ENCODE measurements at regions not wholly inside any gene's neighbourhood (a gene's known extent, or its start where the extent isn't known, plus 50 kb on each side); places are given as distances from the start of the nearest gene placed in this dataset.

GRCh38 chr1:4003846-4004505 is 103.9 kb upstream of the C1orf174 start:
- Histone ChIP-seq H3K27me3 (ENCODE audit: low read length) (no peaks in the 10 kb centered on the region), H3K9ac (ENCODE audit: low read length) (no peak overlapping the region), H2AFZ (ENCODE audit: low read depth, low read length, severe bottlenecking) (no peak overlapping the region), H3K9me2 (replicated peaks; ENCODE audit: insufficient read depth, low read length) (no peaks in the 10 kb centered on the region), H3K9me3 (ENCODE audit: insufficient read depth, low read length) (peaks cover 9% of the 10 kb centered on the region; the same call in 1 of the 2 replicates), H3F3A (ENCODE audit: insufficient read depth) (peaks cover 25% of the 10 kb centered on the region), H3K79me2 (ENCODE audit: insufficient read depth, low read length) (no peaks in the 10 kb centered on the region), H3K27ac (ENCODE audit: low read depth, low read length) (no peak overlapping the region), H3K4me2 (ENCODE audit: low read depth, low read length, poor library complexity, severe bottlenecking) (no peak overlapping the region), H3K36me3 (ENCODE audit: low read length) (no peaks in the 10 kb centered on the region), H3K4me3 (ENCODE audit: insufficient read depth, low read length, poor library complexity, severe bottlenecking) (no peak overlapping the region), H4K20me1 (ENCODE audit: low read depth, low read length) (no peaks in the 10 kb centered on the region)
- TF ChIP-seq CTCF (IDR thresholded peaks at IDR 0.05; ENCODE audit: insufficient read depth, low read length, poor library complexity, severe bottlenecking) (no peak), EZH2phosphoT487 (conservative IDR thresholded peaks at IDR 0.05; ENCODE audit: low read length) (no peak)

- H3K27me3 ChIP-seq (ENCODE audit: low read length), result no peaks in the 10 kb centered on the region
- H3K27ac ChIP-seq (ENCODE audit: low read depth, low read length), result no peak overlapping the region
- H3F3A ChIP-seq (ENCODE audit: insufficient read depth), result peaks cover 26% of the 10 kb centered on the region
- no peak overlapping the region for H3K9ac ChIP-seq (ENCODE audit: low read length)
- no peaks in the 10 kb centered on the region for H3K9me2 ChIP-seq (replicated peaks; ENCODE audit: insufficient read depth, low read length)
- H2AFZ ChIP-seq (ENCODE audit: low read depth, low read length, severe bottlenecking), result no peak overlapping the region
- no peak for TF ChIP-seq EZH2phosphoT487 (conservative IDR thresholded peaks at IDR 0.05; ENCODE audit: low read length)
- TF ChIP-seq CTCF (IDR thresholded peaks at IDR 0.05; ENCODE audit: insufficient read depth, low read length, poor library complexity, severe bottlenecking), result no peak
- H3K79me2 ChIP-seq (ENCODE audit: insufficient read depth, low read length), result no peaks in the 10 kb centered on the region
- no peak overlapping the region for H3K4me3 ChIP-seq (ENCODE audit: insufficient read depth, low read length, poor library complexity, severe bottlenecking)
- peaks cover 15% of the 10 kb centered on the region; the same call in 1 of the 2 replicates for H3K9me3 ChIP-seq (ENCODE audit: insufficient read depth, low read length)
- H3K36me3 ChIP-seq (ENCODE audit: low read length), result no peaks in the 10 kb centered on the region
- no peak overlapping the region for H3K4me2 ChIP-seq (ENCODE audit: low read depth, low read length, poor library complexity, severe bottlenecking)
- H4K20me1 ChIP-seq (ENCODE audit: low read depth, low read length), result no peaks in the 10 kb centered on the region
Measured at GRCh38 chr1:4004635-4005430, 104.8 kb upstream of the C1orf174 start.

- no peaks in the 10 kb centered on the region for H3K79me2 ChIP-seq (ENCODE audit: insufficient read depth, low read length)
- no peaks in the 10 kb centered on the region for H3K9me2 ChIP-seq (replicated peaks; ENCODE audit: insufficient read depth, low read length)
- H3K4me3 ChIP-seq (ENCODE audit: insufficient read depth, low read length, poor library complexity, severe bottlenecking), result no peak overlapping the region
- no peaks in the 10 kb centered on the region for H3K36me3 ChIP-seq (ENCODE audit: low read length)
- no peak overlapping the region for H3K4me2 ChIP-seq (ENCODE audit: low read depth, low read length, poor library complexity, severe bottlenecking)
- H3K27me3 ChIP-seq (ENCODE audit: low read length), result no peaks in the 10 kb centered on the region
- no peak overlapping the region for H2AFZ ChIP-seq (ENCODE audit: low read depth, low read length, severe bottlenecking)
- H4K20me1 ChIP-seq (ENCODE audit: low read depth, low read length), result no peaks in the 10 kb centered on the region
- TF ChIP-seq CTCF (IDR thresholded peaks at IDR 0.05; ENCODE audit: insufficient read depth, low read length, poor library complexity, severe bottlenecking) (no peak), EZH2phosphoT487 (conservative IDR thresholded peaks at IDR 0.05; ENCODE audit: low read length) (no peak)
- H3F3A ChIP-seq (ENCODE audit: insufficient read depth), result peaks cover 26% of the 10 kb centered on the region
- no peak overlapping the region for H3K27ac ChIP-seq (ENCODE audit: low read depth, low read length)
- no peak overlapping the region for H3K9ac ChIP-seq (ENCODE audit: low read length)
- peaks cover 15% of the 10 kb centered on the region; the same call in 1 of the 2 replicates for H3K9me3 ChIP-seq (ENCODE audit: insufficient read depth, low read length)
Measured at GRCh38 chr1:4005431-4005830, 105.4 kb upstream of the C1orf174 start.
